HUES64 (cell line): ENCODE measurements at regions not wholly inside any gene's neighbourhood (a gene's known extent, or its start where the extent isn't known, plus 50 kb on each side); places are given as distances from the start of the nearest gene placed in this dataset.

Experiments used
- H3K27ac ChIP-seq: 2 replicates; pipeline ENCODE4 v1.7.0; 2013; ENCODE audit warnings: low read depth, low read length, inconsistent platforms
- H3K27me3 ChIP-seq: 2 replicates; pipeline ENCODE4 v1.6.1; 2013; ENCODE audit warnings: mild to moderate bottlenecking, low read length; ENCODE audit not compliant: insufficient read depth
- H3K36me3 ChIP-seq: 2 replicates; pipeline ENCODE4 v1.6.1; 2013; ENCODE audit warnings: mild to moderate bottlenecking, low read length; ENCODE audit not compliant: insufficient read depth
- H3K4me1 ChIP-seq: 2 replicates; pipeline ENCODE4 v1.6.1; 2013; ENCODE audit warnings: mild to moderate bottlenecking, low read length, moderate library complexity; ENCODE audit not compliant: insufficient read depth
- H3K4me3 ChIP-seq: 2 replicates; pipeline ENCODE4 v1.5.1; 2013; ENCODE audit warnings: mild to moderate bottlenecking, low read length, moderate library complexity
- H3K9ac ChIP-seq: 2 replicates; pipeline ENCODE4 v1.6.1; 2013; ENCODE audit warnings: mild to moderate bottlenecking, low read depth, low read length
- H3K9me3 ChIP-seq: 2 replicates; pipeline ENCODE4 v1.6.1; 2013; ENCODE audit warnings: low read depth, low read length; ENCODE audit not compliant: insufficient read depth
- WGBS: fragments of 150-250, 120-280 bp; methylation state at CpG from one replicate; pipeline ENCODE4 v1.1.7; 2013; ENCODE audit warnings: missing lambda C conversion rate; 5-methylcytosine and 5-hydroxymethylcytosine counted together

- Histone ChIP-seq H3K36me3 (no peaks in the 10 kb centered on the region), H3K27me3 (no peaks in the 10 kb centered on the region), H3K9ac (no peak overlapping the region), H3K9me3 (no peaks in the 10 kb centered on the region), H3K27ac (no peak overlapping the region), H3K4me3 (no peak overlapping the region), H3K4me1 (peaks cover 9% of the 10 kb centered on the region; the same call in 1 of the 2 replicates)
- 96% methylated on average over 7 of the region's 7 CpGs for WGBS
Observed at GRCh38 chr12:125247477-125247876, 182.2 kb downstream of the AACS start.

GRCh38 chr12:125249066-125249824 lies 184.0 kb downstream of the AACS start:
- WGBS = 91% methylated on average over 12 of the region's 13 CpGs
- no peak overlapping the region for H3K27ac ChIP-seq
- H3K27me3 ChIP-seq = no peaks in the 10 kb centered on the region
- peaks cover 9% of the 10 kb centered on the region; the same call in 1 of the 2 replicates for H3K4me1 ChIP-seq
- H3K9me3 ChIP-seq = no peaks in the 10 kb centered on the region
- H3K4me3 ChIP-seq = no peak overlapping the region
- no peak overlapping the region for H3K9ac ChIP-seq
- H3K36me3 ChIP-seq = no peaks in the 10 kb centered on the region

GRCh38 chr12:125249932-125250331 lies 184.7 kb downstream of the AACS start:
- Histone ChIP-seq H3K4me3 (no peak overlapping the region), H3K27ac (no peak overlapping the region), H3K9me3 (no peaks in the 10 kb centered on the region), H3K9ac (no peak overlapping the region), H3K4me1 (peaks cover 9% of the 10 kb centered on the region; the same call in 1 of the 2 replicates), H3K36me3 (no peaks in the 10 kb centered on the region), H3K27me3 (no peaks in the 10 kb centered on the region)
- 93% methylated on average over 7 of the region's 7 CpGs for WGBS

GRCh38 chr12:125254236-125254635 lies 189.0 kb downstream of the AACS start:
- H3K9ac ChIP-seq = no peak overlapping the region
- WGBS = 97% methylated on average over 4 of the region's 4 CpGs
- H3K27me3 ChIP-seq = no peaks in the 10 kb centered on the region
- peaks cover 12% of the 10 kb centered on the region for H3K36me3 ChIP-seq
- no peaks in the 10 kb centered on the region; the same call in 1 of the 2 replicates for H3K9me3 ChIP-seq
- H3K4me3 ChIP-seq = no peak overlapping the region
- H3K4me1 ChIP-seq = no peaks in the 10 kb centered on the region
- no peak overlapping the region for H3K27ac ChIP-seq

GRCh38 chr12:125254856-125255255 lies 189.6 kb downstream of the AACS start:
- no peaks in the 10 kb centered on the region; the same call in 1 of the 2 replicates for H3K9me3 ChIP-seq
- H3K27me3 ChIP-seq = no peaks in the 10 kb centered on the region
- no peak overlapping the region for H3K27ac ChIP-seq
- H3K36me3 ChIP-seq = peaks cover 12% of the 10 kb centered on the region
- no peak overlapping the region for H3K9ac ChIP-seq
- 84% methylated on average over 10 of the region's 11 CpGs for WGBS
- no peak overlapping the region for H3K4me3 ChIP-seq
- no peaks in the 10 kb centered on the region for H3K4me1 ChIP-seq

- Histone ChIP-seq H3K9me3 (no peaks in the 10 kb centered on the region; the same call in 1 of the 2 replicates), H3K9ac (no peak overlapping the region), H3K27me3 (no peaks in the 10 kb centered on the region), H3K36me3 (peaks cover 12% of the 10 kb centered on the region), H3K4me3 (no peak overlapping the region), H3K4me1 (no peaks in the 10 kb centered on the region), H3K27ac (no peak overlapping the region)
- WGBS = 92% methylated on average over 12 of the region's 12 CpGs
Observed at GRCh38 chr12:125255935-125256633, 190.8 kb downstream of the AACS start.

- no peaks in the 10 kb centered on the region; the same call in 1 of the 2 replicates for H3K9me3 ChIP-seq
- WGBS = 89% methylated on average over 3 of the region's 3 CpGs
- H3K9ac ChIP-seq = no peak overlapping the region
- no peaks in the 10 kb centered on the region for H3K4me1 ChIP-seq
- H3K27ac ChIP-seq = no peak overlapping the region
- H3K36me3 ChIP-seq = peaks cover 12% of the 10 kb centered on the region
- H3K4me3 ChIP-seq = no peak overlapping the region
- no peaks in the 10 kb centered on the region for H3K27me3 ChIP-seq
Observed at GRCh38 chr12:125256634-125256936, 191.3 kb downstream of the AACS start.

- Histone ChIP-seq H3K9ac (no peak overlapping the region), H3K27ac (no peak overlapping the region), H3K9me3 (no peaks in the 10 kb centered on the region; the same call in 1 of the 2 replicates), H3K4me3 (no peak overlapping the region), H3K4me1 (no peaks in the 10 kb centered on the region), H3K27me3 (no peaks in the 10 kb centered on the region), H3K36me3 (peaks cover 15% of the 10 kb centered on the region)
- WGBS = 92% methylated on average over 15 of the region's 15 CpGs
Observed at GRCh38 chr12:125259178-125259867, 194.1 kb downstream of the AACS start.

- Histone ChIP-seq H3K4me3 (no peak overlapping the region), H3K36me3 (peaks cover 2% of the 10 kb centered on the region; the same call in 1 of the 2 replicates), H3K27ac (no peak overlapping the region), H3K27me3 (no peaks in the 10 kb centered on the region), H3K4me1 (no peaks in the 10 kb centered on the region), H3K9me3 (no peaks in the 10 kb centered on the region), H3K9ac (no peak overlapping the region)
- 66% methylated on average over 4 of the region's 4 CpGs for WGBS
Observed at GRCh38 chr12:125262851-125263250, 197.6 kb downstream of the AACS start.

GRCh38 chr12:125263385-125263784 lies 198.2 kb downstream of the AACS start:
- WGBS = 96% methylated on average over 8 of the region's 8 CpGs
- Histone ChIP-seq H3K36me3 (0 out of 2 replicates have a peak, but pooled peaks cover 2% of the 10 kb centered on the region), H3K27me3 (no peaks in the 10 kb centered on the region), H3K9me3 (no peaks in the 10 kb centered on the region), H3K27ac (no peak overlapping the region), H3K9ac (no peak overlapping the region), H3K4me1 (no peaks in the 10 kb centered on the region), H3K4me3 (no peak overlapping the region)

- no peak overlapping the region for H3K4me3 ChIP-seq
- H3K27me3 ChIP-seq = no peaks in the 10 kb centered on the region
- no peak overlapping the region for H3K9ac ChIP-seq
- 0 out of 2 replicates have a peak, but pooled peaks cover 2% of the 10 kb centered on the region for H3K36me3 ChIP-seq
- H3K9me3 ChIP-seq = no peaks in the 10 kb centered on the region
- H3K4me1 ChIP-seq = peaks cover 10% of the 10 kb centered on the region
- WGBS = 92% methylated on average over 5 of the region's 5 CpGs
- H3K27ac ChIP-seq = no peak overlapping the region
Observed at GRCh38 chr12:125267114-125267513, 201.9 kb downstream of the AACS start.
